K562 (cell line): ENCODE measurements at regions not wholly inside any gene's neighbourhood (a gene's known extent, or its start where the extent isn't known, plus 50 kb on each side); places are given as distances from the start of the nearest gene placed in this dataset.

Experiments
- ATAC-seq: fragments of 200-7000 bp; cut with Tn5 transposase; 3 replicates; pipeline ENCODE4 v1.9.1; 2020; ENCODE audit warnings: moderate library complexity
- BruUV-seq: library from RNA; stranded (reverse); fragments of 400-500 nt; replicated peaks from 2 replicates; lab custom pipeline; 2021; lab: Mats Ljungman, UMichigan
- CTCF ChIA-PET: fragments of 300-600 bp; formaldehyde crosslinking; extraction: SDS; loops from one replicate; lab custom pipeline; 2021; ENCODE audit warnings: low intra/inter-chr PET ratio; lab: Yijun Ruan, JAX
- POLR2A ChIA-PET: fragments of 300-600, 350-650 bp; sonication (Branson Sonifier 250); formaldehyde crosslinking; extraction: SDS; loops from one replicate; lab custom pipeline; 2021; ENCODE audit warnings: antibody characterized with exemption, inconsistent platforms; lab: Yijun Ruan, JAX
- DNase-seq, 4 experiments: peaks; one replicate each; pipeline versions ENCODE4 v3.0.0 to v3.0.0-alpha.2; 2011 to 2018; ENCODE audit warnings: low spot score in 3 of 4, mixed read lengths in 3 of 4; ENCODE audit errors: extremely low read depth in 1 of 4
- FAIRE-seq: peaks from 2 replicates; lab custom pipeline; 2011; peaks lifted over from hg19 to GRCh38; lab: Jason Lieb, UNC
- H2AFZ ChIP-seq: 2 replicates; pipeline ENCODE4 v1.6.0; 2011; ENCODE audit warnings: low read depth, low read length, control low read depth, inconsistent platforms
- H3K27ac ChIP-seq: fragments of 200-600 bp; 3 replicates; pipeline ENCODE4 v1.8.0; 2011; ENCODE audit warnings: low read depth, mild to moderate bottlenecking, control low read depth, inconsistent platforms, low read length, moderate library complexity, mixed read lengths; ENCODE audit errors: extremely low read depth
- H3K27me3 ChIP-seq, 2 experiments: fragments of 300-600 bp in 1 of 2; 2 replicates in 1 of 2; 3 replicates in 1 of 2; pipeline versions ENCODE4 v1.6.0 to v1.8.0; 2011; ENCODE audit warnings: inconsistent platforms in 2 of 2, low read length in 2 of 2, mild to moderate bottlenecking in 1 of 2, mixed read lengths in 1 of 2, moderate library complexity in 1 of 2; ENCODE audit not compliant: control insufficient read depth in 2 of 2, insufficient read depth in 2 of 2
- H3K36me3 ChIP-seq: fragments of 300-600 bp; 3 replicates; pipeline ENCODE4 v1.8.0; 2011; ENCODE audit warnings: mild to moderate bottlenecking, low read length, inconsistent platforms; ENCODE audit not compliant: control insufficient read depth, insufficient read depth
- H3K4me1 ChIP-seq, 2 experiments: fragments of 200-600 bp in 1 of 2; replicated peaks in 1 of 2; 2 replicates in 1 of 2; 3 replicates in 1 of 2; pipeline versions ENCODE4 v1.5.1 to v1.8.0; 2011; ENCODE audit warnings: inconsistent platforms in 2 of 2, low read length in 2 of 2, mild to moderate bottlenecking in 1 of 2, mixed read lengths in 1 of 2, moderate library complexity in 1 of 2; ENCODE audit not compliant: control insufficient read depth in 2 of 2, insufficient read depth in 2 of 2
- H3K4me2 ChIP-seq: 2 replicates; pipeline ENCODE4 v1.6.1; 2011; ENCODE audit warnings: low read length, control low read depth, inconsistent platforms, mixed read lengths; ENCODE audit not compliant: insufficient read depth
- H3K4me3 ChIP-seq: fragments of 200-600 bp; sonication (generic), shearing (Covaris generic); 2 replicates; pipeline ENCODE4 v1.5.1; 2016; ENCODE audit warnings: control low read depth, inconsistent platforms
- H3K79me2 ChIP-seq: fragments of 200-600 bp; 3 replicates; pipeline ENCODE4 v1.8.0; 2011; ENCODE audit warnings: low read length, inconsistent platforms; ENCODE audit not compliant: control insufficient read depth, insufficient read depth
- H3K9ac ChIP-seq, 2 experiments: 2 replicates each; pipeline versions ENCODE4 v1.6.0 to v1.6.1; 2011; ENCODE audit warnings: low read depth in 2 of 2, low read length in 2 of 2, control low read depth in 1 of 2, inconsistent platforms in 1 of 2, mild to moderate bottlenecking in 1 of 2, mixed read lengths in 1 of 2; ENCODE audit not compliant: insufficient read depth in 1 of 2
- H3K9me1 ChIP-seq: one replicate; pipeline ENCODE4 v1.6.0; 2011; ENCODE audit warnings: inconsistent platforms, mild to moderate bottlenecking, low read length, moderate library complexity; ENCODE audit not compliant: control insufficient read depth, insufficient read depth
- H3K9me3 ChIP-seq: replicated peaks from 2 replicates; pipeline ENCODE4 v1.5.1; 2011; ENCODE audit warnings: low read depth, low read length, inconsistent platforms; ENCODE audit not compliant: control insufficient read depth, insufficient read depth
- H4K20me1 ChIP-seq: replicated peaks from 2 replicates; pipeline ENCODE4 v1.6.1; 2011; ENCODE audit warnings: low read length, inconsistent platforms, mixed read lengths; ENCODE audit not compliant: control insufficient read depth, insufficient read depth
- DNMT1 ChIP-seq: fragments of 450-650 bp; IDR thresholded peaks from 2 replicates; pipeline ENCODE4 v1.6.1; 2016; ENCODE audit warnings: antibody characterized with exemption, mild to moderate bottlenecking
- ETV1 ChIP-seq: fragments of 450-650 bp; conservative IDR thresholded peaks from 2 replicates; pipeline ENCODE4 v1.6.1; 2016; ENCODE audit warnings: missing genetic modification characterization, control low read depth, low read depth, missing compliant biosample characterization
- POLR2AphosphoS5 ChIP-seq: IDR thresholded peaks from 2 replicates; pipeline ENCODE4 v1.6.1; 2011; ENCODE audit warnings: mild to moderate bottlenecking, low read depth, low read length, moderate library complexity; ENCODE audit not compliant: control insufficient read depth, insufficient read depth
- TAF7 ChIP-seq: fragments of 450-650 bp; IDR thresholded peaks from 2 replicates; pipeline ENCODE4 v1.6.1; 2016; ENCODE audit warnings: missing genetic modification characterization, missing compliant biosample characterization
- TRIM28 ChIP-seq: fragments of 450-650 bp; IDR thresholded peaks from 2 replicates; pipeline ENCODE4 v1.6.1; 2017
- ZBTB43 ChIP-seq: sonication (generic); formaldehyde crosslinking; IDR thresholded peaks from 2 replicates; pipeline ENCODE4 v1.8.0; 2023; ENCODE audit warnings: mild to moderate bottlenecking, missing genetic modification reagents
- ZFP1 ChIP-seq: fragments of 450-650 bp; formaldehyde crosslinking; IDR thresholded peaks from 2 replicates; pipeline ENCODE4 v1.4.0; 2020; ENCODE audit warnings: mild to moderate bottlenecking, mixed read lengths
- ZFP91 ChIP-seq: sonication (generic); formaldehyde crosslinking; IDR thresholded peaks from 2 replicates; pipeline ENCODE4 v1.8.0; 2022; ENCODE audit warnings: mild to moderate bottlenecking, missing genetic modification reagents
- ZNF12 ChIP-seq: sonication (generic); formaldehyde crosslinking; IDR thresholded peaks from 2 replicates; pipeline ENCODE4 v1.4.0; 2020; ENCODE audit warnings: mild to moderate bottlenecking, missing genetic modification reagents
- WGBS: fragments of 100-300 bp; shearing (Covaris generic); methylation state at CpG from one replicate; pipeline ENCODE4 v1.1.6; 2016; ENCODE audit warnings: low coverage, mixed read lengths; ENCODE audit not compliant: insufficient coverage; ENCODE audit errors: missing lambda C conversion rate; 5-methylcytosine and 5-hydroxymethylcytosine counted together
- in situ Hi-C: fragments of 300-500 bp; cut with MboI; formaldehyde crosslinking; loops from 4 replicates; pipeline ENCODE4 v1.15.0; 2018; ENCODE audit warnings: inconsistent platforms, mixed read lengths
- intact Hi-C: fragments of 100-400 bp; cut with micrococcal nuclease; formaldehyde crosslinking; loops from 2 replicates; pipeline ENCODE4 v1.14.2; 2022

DNA sequence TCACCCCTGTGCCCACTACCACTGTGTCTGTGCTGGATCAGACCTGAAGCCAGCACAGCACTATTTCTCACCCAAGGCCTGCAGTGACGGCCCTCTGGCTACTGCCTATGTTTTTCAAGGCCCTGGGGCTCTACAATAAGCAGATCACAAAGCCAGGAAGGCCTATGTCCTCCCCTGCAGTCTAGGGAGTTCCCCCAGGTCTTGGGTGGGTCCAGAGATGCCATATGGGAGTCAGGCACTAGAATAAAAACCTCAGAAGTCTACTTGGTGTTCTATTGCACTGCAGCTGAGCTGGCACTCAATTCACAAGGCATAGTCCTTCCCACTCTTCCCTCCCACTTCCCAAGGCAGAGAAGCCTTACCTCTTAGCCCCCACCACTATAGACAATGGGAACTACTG lies 107.1 kb downstream of the FBXO4 start:
- H3K9ac ChIP-seq, result no peak overlapping the region
- no peaks in the 10 kb centered on the region for H3K36me3 ChIP-seq
- H3K27me3 ChIP-seq, result no peaks in the 10 kb centered on the region
- H3K9me1 ChIP-seq, result no peaks in the 10 kb centered on the region
- ChIA-PET POLR2A (no interaction called here), CTCF (no interaction called here)
- no TSS peak for BruUV-seq
- H3K27ac ChIP-seq, result no peak overlapping the region
- no peak overlapping the region for H3K4me3 ChIP-seq
- in situ Hi-C loops (no loop called here), intact Hi-C loops (no loop called here)
- H3K4me1 ChIP-seq, result no peaks in the 10 kb centered on the region
- no peak for ATAC-seq
- TF ChIP-seq ZNF12 (CRISPR knock-in tag) (no peak), TAF7 (tag) (no peak), ZFP1 (CRISPR knock-in tag) (no peak), POLR2AphosphoS5 (no peak), ZFP91 (CRISPR knock-in tag) (no peak), ZBTB43 (CRISPR knock-in tag) (no peak), ETV1 (tag) (no peak), DNMT1 (no peak), TRIM28 (no peak)
- H4K20me1 ChIP-seq, result no peaks in the 10 kb centered on the region
- H2AFZ ChIP-seq, result no peak overlapping the region
- no peak for DNase-seq
- no peak for FAIRE-seq
- H3K9me3 ChIP-seq, result no peaks in the 10 kb centered on the region
- WGBS, result 0% methylated on average over 1 of the region's 1 CpG
- no peaks in the 10 kb centered on the region for H3K79me2 ChIP-seq
- no peak overlapping the region for H3K4me2 ChIP-seq
